ENCODE measurements at regions not wholly inside any gene's neighbourhood (a gene's known extent, or its start where the extent isn't known, plus 50 kb on each side); places are given as distances from the start of the nearest gene placed in this dataset.
"Not testable (repeated sequence)": the region's sequence is repeated elsewhere in the genome, so short reads cannot be mapped to it uniquely, and the experiment has no call there.

DNA sequence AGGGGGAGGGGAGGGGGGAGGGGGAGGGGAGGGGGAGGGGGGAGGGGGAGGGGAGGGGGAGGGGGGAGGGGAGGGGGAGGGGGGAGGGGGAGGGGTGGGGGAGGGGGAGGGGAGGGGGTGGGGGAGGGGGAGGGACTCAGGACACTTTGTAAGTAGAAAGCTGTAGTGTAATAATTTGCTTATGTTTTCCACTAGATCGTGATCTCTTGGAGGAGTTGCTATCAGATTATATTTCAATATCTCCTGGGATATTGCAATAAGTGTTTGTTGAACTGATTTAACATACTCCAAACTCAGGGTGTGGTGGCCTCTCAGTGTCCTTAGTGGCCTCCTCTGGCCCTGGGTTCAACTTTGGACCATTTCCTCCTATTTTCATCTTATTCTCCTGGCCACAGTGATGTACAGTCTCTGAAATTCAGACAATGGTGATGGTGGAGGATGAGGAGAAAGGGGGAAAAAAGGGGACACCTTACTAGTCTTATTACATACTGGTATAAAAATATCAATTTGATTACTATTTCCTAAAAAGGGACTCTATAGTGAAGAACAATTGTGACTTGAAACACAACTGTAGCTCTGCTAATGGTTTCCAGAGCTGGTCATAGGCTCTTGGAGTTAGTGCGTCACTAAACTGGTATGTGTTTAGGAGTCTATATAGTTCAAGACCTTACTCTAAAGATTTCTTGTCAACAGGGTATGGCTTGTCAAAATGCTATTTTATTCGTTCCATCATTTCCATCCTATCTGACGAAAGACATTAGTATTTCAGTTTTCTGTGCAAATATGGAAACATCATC is 89.6 kb downstream of the DDX1 start:
- DNase-seq = no peak

GRCh38 chr2:15682354-15682753 is 90.7 kb downstream of the DDX1 start:
- DNase-seq = no peak

GRCh38 chr2:15684161-15685039 is 92.7 kb downstream of the DDX1 start:
- DNase-seq = no peak

DNA sequence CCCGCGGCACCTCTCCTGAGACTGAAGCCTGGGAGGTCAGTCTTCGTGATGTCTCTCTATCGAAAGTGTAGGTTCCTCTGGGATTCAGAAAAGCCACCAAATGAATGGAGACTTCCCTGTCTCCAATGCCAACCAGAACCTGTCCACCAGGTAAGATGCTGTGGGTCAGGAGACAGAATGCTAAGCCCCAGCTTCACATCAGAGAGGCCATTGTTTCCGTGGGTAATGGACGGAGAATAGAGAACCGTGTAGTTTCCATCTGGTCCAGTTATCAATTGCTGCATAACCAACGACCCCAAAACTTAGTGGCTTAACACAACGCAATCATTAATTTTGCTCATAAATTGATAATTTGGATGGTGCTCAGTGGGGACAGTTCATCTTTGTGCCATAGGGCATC is 93.5 kb downstream of the DDX1 start:
- no peak for DNase-seq

GRCh38 chr2:15686643-15687042 is 95.0 kb downstream of the DDX1 start:
- no peak for DNase-seq

- no peak for DNase-seq
These were observed 95.6 kb downstream of the DDX1 start for GRCh38 chr2:15687243-15687642.

- no peak for DNase-seq
These were observed 96.1 kb downstream of the DDX1 start for GRCh38 chr2:15687720-15688119.

GRCh38 chr2:15688924-15689568 is 97.4 kb downstream of the DDX1 start:
- DNase-seq = no peak

- DNase-seq = peak; percentile 30
These were observed 98.0 kb downstream of the DDX1 start for GRCh38 chr2:15689654-15690053.

- no peak for DNase-seq
These were observed 100.1 kb downstream of the DDX1 start for GRCh38 chr2:15691586-15692310.

- DNase-seq = no peak
These were observed 101.1 kb downstream of the DDX1 start for GRCh38 chr2:15692551-15693377.

GRCh38 chr2:15693382-15693781 is 101.7 kb downstream of the DDX1 start:
- DNase-seq = no peak

- DNase-seq = no peak
These were observed 102.4 kb downstream of the DDX1 start for GRCh38 chr2:15693926-15694588.

- no peak for DNase-seq
These were observed 102.9 kb downstream of the DDX1 start for GRCh38 chr2:15694589-15694986.

DNA sequence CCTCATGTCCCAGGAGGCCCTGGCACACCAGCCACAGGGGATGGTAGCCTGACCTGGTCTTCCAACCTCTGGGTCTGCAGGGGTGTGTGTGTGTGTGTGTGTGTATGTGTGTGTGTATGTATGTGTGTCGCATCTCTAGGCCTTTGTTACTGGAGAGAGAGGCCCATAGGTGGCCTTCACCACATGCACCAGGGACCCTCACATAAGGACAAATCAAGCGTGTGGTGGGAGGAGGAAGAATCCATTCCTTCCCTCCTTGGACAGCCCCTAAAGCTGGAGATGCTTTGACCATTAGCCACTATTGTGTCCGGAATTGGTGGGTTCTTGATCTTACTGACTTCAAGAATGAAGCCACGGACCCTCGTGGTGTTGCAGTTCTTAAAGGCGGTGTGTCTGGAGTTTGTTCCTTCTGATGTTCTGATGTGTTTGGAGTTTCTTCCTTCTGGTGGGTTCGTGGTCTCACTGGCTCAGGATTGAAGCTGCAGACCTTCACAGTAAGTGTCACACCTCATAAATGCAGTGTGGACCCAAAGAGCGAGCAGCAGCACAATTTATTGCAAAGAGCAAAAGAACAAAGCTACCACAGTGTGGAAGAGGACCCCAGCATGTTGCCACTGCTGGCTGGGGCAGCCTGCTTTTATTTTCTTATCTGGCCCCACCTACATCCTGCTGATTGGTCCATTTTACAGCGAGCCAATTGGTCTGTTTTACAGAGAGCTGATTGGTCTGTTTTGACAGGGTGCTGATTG is 104.1 kb downstream of the DDX1 start:
- no peak for DNase-seq

DNA sequence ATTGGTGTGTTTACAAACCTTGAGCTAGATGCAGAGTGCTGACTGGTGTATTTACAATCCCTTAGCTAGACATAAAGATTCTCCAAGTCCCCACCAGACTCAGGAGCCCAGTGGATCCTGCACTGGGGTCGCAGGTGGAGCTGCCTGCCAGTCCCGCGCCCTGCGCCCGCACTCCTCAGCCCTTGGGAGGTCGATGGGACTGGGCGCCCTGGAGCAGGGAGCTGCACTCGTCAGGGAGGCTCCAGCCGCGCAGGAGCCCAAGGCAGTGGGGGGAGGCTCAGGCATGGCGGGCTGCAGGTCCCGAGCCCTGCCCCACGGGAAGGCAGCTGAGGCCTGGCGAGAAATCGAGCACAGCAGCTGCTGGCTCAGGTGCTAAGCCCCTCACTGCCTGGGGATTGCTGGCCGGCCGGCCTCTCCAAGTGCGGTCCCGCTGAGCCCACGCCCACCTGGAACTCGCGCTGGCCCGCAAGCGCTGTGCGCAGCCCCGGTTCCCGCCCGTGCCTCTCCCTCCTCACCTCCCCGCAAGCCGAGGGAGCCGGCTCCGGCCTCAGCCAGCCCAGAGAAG is 105.0 kb downstream of the DDX1 start:
- not testable (repeated sequence) for DNase-seq

GRCh38 chr2:15700131-15700530 is 108.5 kb downstream of the DDX1 start:
- DNase-seq = no peak

- no peak for DNase-seq
These were observed 109.1 kb downstream of the DDX1 start for GRCh38 chr2:15700599-15701340.

- DNase-seq = no peak
These were observed 109.8 kb downstream of the DDX1 start for GRCh38 chr2:15701341-15701907.

Measured in DMS53 (cell line).